ENCODE measurements at regions not wholly inside any gene's neighbourhood (a gene's known extent, or its start where the extent isn't known, plus 50 kb on each side); places are given as distances from the start of the nearest gene placed in this dataset.
"Not testable (repeated sequence)": the region's sequence is repeated elsewhere in the genome, so short reads cannot be mapped to it uniquely, and the experiment has no call there.

GRCh38 chr10:42263259-42263658 lies 375.1 kb downstream of the ZNF33B start:
- not testable (repeated sequence) for H3F3A ChIP-seq (ENCODE audit: insufficient read depth, low read length, poor library complexity, severe bottlenecking); H3K9ac ChIP-seq (ENCODE audit: low read length); H3K9me3 ChIP-seq (ENCODE audit: low read length); H3K27ac ChIP-seq (ENCODE audit: low read length); H4K20me1 ChIP-seq (ENCODE audit: insufficient read depth); H3K4me2 ChIP-seq (ENCODE audit: low read length); H3K79me2 ChIP-seq (replicated peaks; ENCODE audit: insufficient read depth, low read length); H3K36me3 ChIP-seq (ENCODE audit: insufficient read depth, low read length); H3K9me2 ChIP-seq (ENCODE audit: insufficient read depth, low read length); H2AFZ ChIP-seq (ENCODE audit: low read depth, low read length); H3K4me3 ChIP-seq (ENCODE audit: low read length); H3K27me3 ChIP-seq (ENCODE audit: insufficient read depth, low read depth, low read length)

- not testable (repeated sequence) for H3K36me3 ChIP-seq (ENCODE audit: insufficient read depth, low read length); H3K9ac ChIP-seq (ENCODE audit: low read length); H3F3A ChIP-seq (ENCODE audit: insufficient read depth, low read length, poor library complexity, severe bottlenecking); H3K27ac ChIP-seq (ENCODE audit: low read length); H2AFZ ChIP-seq (ENCODE audit: low read depth, low read length); H3K79me2 ChIP-seq (replicated peaks; ENCODE audit: insufficient read depth, low read length); H3K9me2 ChIP-seq (ENCODE audit: insufficient read depth, low read length); H3K27me3 ChIP-seq (ENCODE audit: insufficient read depth, low read depth, low read length); H3K4me3 ChIP-seq (ENCODE audit: low read length); H4K20me1 ChIP-seq (ENCODE audit: insufficient read depth); H3K9me3 ChIP-seq (ENCODE audit: low read length); H3K4me2 ChIP-seq (ENCODE audit: low read length)
Observed at GRCh38 chr10:42243002-42243401, 395.4 kb downstream of the ZNF33B start.

- no peaks in the 10 kb centered on the region for H3K27me3 ChIP-seq (ENCODE audit: insufficient read depth, low read depth, low read length)
- H3K4me3 ChIP-seq (ENCODE audit: low read length), result no peak overlapping the region
- H3K79me2 ChIP-seq (replicated peaks; ENCODE audit: insufficient read depth, low read length), result no peaks in the 10 kb centered on the region
- H3K27ac ChIP-seq (ENCODE audit: low read length), result no peak overlapping the region
- no peaks in the 10 kb centered on the region for H3K9me3 ChIP-seq (ENCODE audit: low read length)
- H3K9me2 ChIP-seq (ENCODE audit: insufficient read depth, low read length), result no peaks in the 10 kb centered on the region
- H3K36me3 ChIP-seq (ENCODE audit: insufficient read depth, low read length), result no peaks in the 10 kb centered on the region
- H2AFZ ChIP-seq (ENCODE audit: low read depth, low read length), result no peak overlapping the region
- TF ChIP-seq EP300 (conservative IDR thresholded peaks at IDR 0.05; ENCODE audit: poor library complexity, severe bottlenecking) (no peak), POLR2AphosphoS5 (IDR thresholded peaks at IDR 0.05) (no peak), SMC3 (conservative IDR thresholded peaks at IDR 0.05; ENCODE audit: poor library complexity) (no peak), MXI1 (conservative IDR thresholded peaks at IDR 0.05; ENCODE audit: poor library complexity, severe bottlenecking) (no peak), RAD21 (conservative IDR thresholded peaks at IDR 0.05) (no peak), CTCF (IDR thresholded peaks at IDR 0.05; ENCODE audit: poor library complexity, severe bottlenecking) (no peak), TAF1 (IDR thresholded peaks at IDR 0.05; ENCODE audit: low read depth) (no peak), EZH2 (IDR thresholded peaks at IDR 0.05; ENCODE audit: borderline replicate concordance, insufficient read depth, low read length, poor library complexity, severe bottlenecking) (no peak), REST (IDR thresholded peaks at IDR 0.05; ENCODE audit: borderline replicate concordance) (no peak)
- no peak overlapping the region for H3K9ac ChIP-seq (ENCODE audit: low read length)
- no peak overlapping the region for H3K4me2 ChIP-seq (ENCODE audit: low read length)
- no peaks in the 10 kb centered on the region for H3F3A ChIP-seq (ENCODE audit: insufficient read depth, low read length, poor library complexity, severe bottlenecking)
- no peaks in the 10 kb centered on the region for H4K20me1 ChIP-seq (ENCODE audit: insufficient read depth)
Observed at GRCh38 chr10:42242135-42242805, 396.1 kb downstream of the ZNF33B start.

GRCh38 chr10:42236401-42236800 lies 402.0 kb downstream of the ZNF33B start:
- not testable (repeated sequence) for H3K9me3 ChIP-seq (ENCODE audit: low read length); H3K4me3 ChIP-seq (ENCODE audit: low read length)

GRCh38 chr10:42235736-42236135 lies 402.6 kb downstream of the ZNF33B start:
- H2AFZ ChIP-seq (ENCODE audit: low read depth, low read length); H3K27ac ChIP-seq (ENCODE audit: low read length); H3K4me3 ChIP-seq (ENCODE audit: low read length); H3F3A ChIP-seq (ENCODE audit: insufficient read depth, low read length, poor library complexity, severe bottlenecking); H3K4me2 ChIP-seq (ENCODE audit: low read length); H3K9ac ChIP-seq (ENCODE audit: low read length); H4K20me1 ChIP-seq (ENCODE audit: insufficient read depth); H3K9me2 ChIP-seq (ENCODE audit: insufficient read depth, low read length); H3K79me2 ChIP-seq (replicated peaks; ENCODE audit: insufficient read depth, low read length); H3K9me3 ChIP-seq (ENCODE audit: low read length); H3K36me3 ChIP-seq (ENCODE audit: insufficient read depth, low read length); H3K27me3 ChIP-seq (ENCODE audit: insufficient read depth, low read depth, low read length): not testable (repeated sequence)

More at GRCh38 chr10:42236401-42236800, 402.0 kb downstream of the ZNF33B start:
- H2AFZ ChIP-seq (ENCODE audit: low read depth, low read length); H3K9ac ChIP-seq (ENCODE audit: low read length); H3K79me2 ChIP-seq (replicated peaks; ENCODE audit: insufficient read depth, low read length); H3K27me3 ChIP-seq (ENCODE audit: insufficient read depth, low read depth, low read length); H4K20me1 ChIP-seq (ENCODE audit: insufficient read depth); H3K9me2 ChIP-seq (ENCODE audit: insufficient read depth, low read length); H3K36me3 ChIP-seq (ENCODE audit: insufficient read depth, low read length); H3K27ac ChIP-seq (ENCODE audit: low read length); H3K4me2 ChIP-seq (ENCODE audit: low read length); H3F3A ChIP-seq (ENCODE audit: insufficient read depth, low read length, poor library complexity, severe bottlenecking): not testable (repeated sequence)

Measured in neural cell (in vitro differentiated cells).